ENCODE measurements at regions not wholly inside any gene's neighbourhood (a gene's known extent, or its start where the extent isn't known, plus 50 kb on each side); places are given as distances from the start of the nearest gene placed in this dataset.

DNA sequence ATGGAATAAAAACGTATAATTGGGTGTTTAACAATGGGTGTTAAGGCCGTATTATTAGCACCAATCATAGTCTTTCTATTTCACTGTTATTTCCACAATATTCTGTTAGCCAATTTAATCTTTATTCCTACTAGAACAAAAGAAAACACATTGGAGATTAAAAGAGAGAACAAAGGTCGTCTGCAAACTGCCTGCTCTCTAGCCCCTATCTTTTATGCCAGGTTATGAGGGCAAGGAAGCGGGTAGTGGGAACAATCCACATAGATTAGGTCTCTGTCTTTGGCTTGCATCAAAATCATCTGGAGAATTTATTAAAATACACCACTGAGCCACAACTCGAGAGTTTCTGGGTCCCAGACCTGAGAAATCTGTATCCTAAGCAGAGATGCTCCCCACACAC, 69.4 kb upstream of the DSC1 start:
- TF ChIP-seq, protein P1, sequence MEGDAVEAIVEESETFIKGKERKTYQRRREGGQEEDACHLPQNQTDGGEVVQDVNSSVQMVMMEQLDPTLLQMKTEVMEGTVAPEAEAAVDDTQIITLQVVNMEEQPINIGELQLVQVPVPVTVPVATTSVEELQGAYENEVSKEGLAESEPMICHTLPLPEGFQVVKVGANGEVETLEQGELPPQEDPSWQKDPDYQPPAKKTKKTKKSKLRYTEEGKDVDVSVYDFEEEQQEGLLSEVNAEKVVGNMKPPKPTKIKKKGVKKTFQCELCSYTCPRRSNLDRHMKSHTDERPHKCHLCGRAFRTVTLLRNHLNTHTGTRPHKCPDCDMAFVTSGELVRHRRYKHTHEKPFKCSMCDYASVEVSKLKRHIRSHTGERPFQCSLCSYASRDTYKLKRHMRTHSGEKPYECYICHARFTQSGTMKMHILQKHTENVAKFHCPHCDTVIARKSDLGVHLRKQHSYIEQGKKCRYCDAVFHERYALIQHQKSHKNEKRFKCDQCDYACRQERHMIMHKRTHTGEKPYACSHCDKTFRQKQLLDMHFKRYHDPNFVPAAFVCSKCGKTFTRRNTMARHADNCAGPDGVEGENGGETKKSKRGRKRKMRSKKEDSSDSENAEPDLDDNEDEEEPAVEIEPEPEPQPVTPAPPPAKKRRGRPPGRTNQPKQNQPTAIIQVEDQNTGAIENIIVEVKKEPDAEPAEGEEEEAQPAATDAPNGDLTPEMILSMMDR (IDR thresholded peaks at IDR 0.05): no peak
- no peak for TF ChIP-seq POLR2A (IDR thresholded peaks at IDR 0.05)

All from testis (tissue), 2 donors.